GM18868 (cell line): ENCODE measurements at regions not wholly inside any gene's neighbourhood (a gene's known extent, or its start where the extent isn't known, plus 50 kb on each side); places are given as distances from the start of the nearest gene placed in this dataset.
"Not testable (repeated sequence)": the region's sequence is repeated elsewhere in the genome, so short reads cannot be mapped to it uniquely, and the experiment has no call there.

Source experiments
- ATAC-seq: cut with Tn5 transposase; IDR thresholded peaks from one replicate; pipeline ENCODE4 v1.9.1; 2021; ENCODE audit warnings: mild to moderate bottlenecking, moderate library complexity; ENCODE audit not compliant: unreplicated experiment

DNA sequence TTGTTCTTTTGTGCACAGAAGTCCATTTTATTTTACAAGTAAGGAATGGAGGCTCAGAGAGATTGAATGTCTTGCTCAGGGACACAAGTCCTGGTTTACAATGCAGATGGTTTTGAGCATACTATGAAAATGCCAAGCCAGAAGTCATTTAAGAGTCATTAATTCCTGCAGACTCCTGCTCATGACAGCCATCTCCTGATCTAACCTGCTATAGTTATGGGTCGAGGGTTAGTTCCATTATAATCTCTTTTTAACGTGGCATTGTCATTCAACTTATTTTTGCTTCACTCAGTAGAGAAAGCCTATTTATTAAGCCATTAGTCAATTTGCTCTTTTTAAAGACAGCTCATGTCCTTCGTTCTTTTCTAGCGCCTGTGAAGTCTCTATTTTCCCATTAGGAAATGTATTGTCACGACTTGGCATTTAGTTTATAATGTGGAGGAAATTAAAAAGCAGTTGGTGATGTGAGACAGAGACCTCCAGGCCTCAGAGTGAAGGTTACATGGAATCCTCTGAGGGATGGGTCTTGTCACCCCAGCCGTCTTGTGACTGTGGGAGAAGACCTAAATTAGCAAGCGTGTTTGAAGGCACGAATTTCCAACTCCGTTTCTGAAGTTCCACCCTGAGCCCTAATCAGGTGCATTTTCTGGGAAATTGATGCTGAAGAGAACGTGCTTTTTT, 84.1 kb downstream of the ACTBL2 start:
- no peak for ATAC-seq

DNA sequence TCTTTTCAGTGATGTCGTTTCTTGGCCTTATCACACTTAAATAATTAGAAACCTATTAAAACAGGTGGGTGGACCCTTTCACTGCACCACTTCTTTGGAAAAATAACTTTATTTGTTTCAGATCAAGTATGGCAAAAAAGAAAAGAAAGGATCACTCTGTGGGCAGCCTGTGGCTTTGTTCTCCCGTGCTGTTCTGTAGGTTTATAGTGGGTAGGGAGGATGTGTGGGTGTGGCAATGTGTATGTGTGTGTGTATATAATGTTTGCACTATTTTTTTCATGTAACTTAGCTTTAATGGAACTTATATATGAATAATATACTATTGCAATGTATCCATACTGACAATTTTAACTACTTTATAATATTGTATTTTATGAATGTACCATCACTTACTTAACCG, 85.9 kb downstream of the ACTBL2 start:
- ATAC-seq: no peak

DNA sequence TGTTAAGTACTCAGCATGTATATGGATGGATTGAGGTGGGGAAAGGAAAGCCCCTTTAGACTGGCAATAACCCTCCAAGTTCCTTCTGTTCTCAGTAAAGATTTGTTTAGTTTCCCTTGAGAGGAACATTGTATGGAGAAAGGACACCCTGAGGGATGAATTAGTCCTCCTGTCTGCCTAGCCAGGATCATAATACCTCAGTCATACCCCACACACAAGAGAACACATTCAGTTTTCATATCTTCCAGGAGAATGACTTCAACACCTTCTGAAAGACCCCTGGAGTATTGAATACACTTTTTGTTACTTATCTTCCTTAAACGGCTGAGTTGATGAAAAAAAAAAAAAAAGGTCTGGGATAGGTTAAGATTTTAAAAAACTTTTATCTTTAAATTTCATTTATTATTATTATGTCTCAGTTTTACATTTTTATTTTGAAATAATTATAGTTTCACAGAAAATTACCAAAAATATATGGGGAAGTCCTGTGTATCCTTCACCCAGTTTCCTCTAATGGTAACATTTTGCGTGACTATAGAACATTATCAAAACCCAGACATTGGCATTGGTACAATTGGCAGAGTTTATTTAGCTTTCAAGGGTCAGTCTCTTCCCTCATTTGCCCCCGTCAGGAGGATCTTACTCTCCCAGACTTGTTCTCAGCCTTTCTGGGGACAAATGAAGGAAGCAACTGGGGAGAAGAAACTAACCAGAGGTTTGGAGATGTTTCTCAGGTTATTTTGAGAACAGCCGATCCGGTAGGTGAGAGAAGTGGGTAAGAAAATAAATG, 88.0 kb downstream of the ACTBL2 start:
- ATAC-seq: no peak

DNA sequence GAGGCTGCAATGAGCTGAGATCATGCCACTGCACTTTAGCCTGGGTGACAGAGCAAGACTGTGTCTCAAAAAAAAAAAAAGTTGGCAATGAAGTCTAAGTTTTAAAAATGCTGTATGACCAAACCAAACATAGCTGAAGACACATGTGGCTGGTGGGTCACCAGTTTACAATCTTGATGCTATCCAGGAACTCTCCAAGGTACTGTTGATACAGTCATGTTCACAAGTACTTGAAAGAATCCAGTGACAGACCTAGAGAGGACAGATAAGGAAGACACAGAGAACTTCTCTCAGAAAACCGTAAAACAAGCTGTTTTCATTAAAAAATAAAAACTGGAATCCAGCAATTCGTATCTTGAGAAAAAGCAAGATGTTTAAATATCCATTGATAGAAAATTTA, 95.7 kb downstream of the ACTBL2 start:
- no peak for ATAC-seq

DNA sequence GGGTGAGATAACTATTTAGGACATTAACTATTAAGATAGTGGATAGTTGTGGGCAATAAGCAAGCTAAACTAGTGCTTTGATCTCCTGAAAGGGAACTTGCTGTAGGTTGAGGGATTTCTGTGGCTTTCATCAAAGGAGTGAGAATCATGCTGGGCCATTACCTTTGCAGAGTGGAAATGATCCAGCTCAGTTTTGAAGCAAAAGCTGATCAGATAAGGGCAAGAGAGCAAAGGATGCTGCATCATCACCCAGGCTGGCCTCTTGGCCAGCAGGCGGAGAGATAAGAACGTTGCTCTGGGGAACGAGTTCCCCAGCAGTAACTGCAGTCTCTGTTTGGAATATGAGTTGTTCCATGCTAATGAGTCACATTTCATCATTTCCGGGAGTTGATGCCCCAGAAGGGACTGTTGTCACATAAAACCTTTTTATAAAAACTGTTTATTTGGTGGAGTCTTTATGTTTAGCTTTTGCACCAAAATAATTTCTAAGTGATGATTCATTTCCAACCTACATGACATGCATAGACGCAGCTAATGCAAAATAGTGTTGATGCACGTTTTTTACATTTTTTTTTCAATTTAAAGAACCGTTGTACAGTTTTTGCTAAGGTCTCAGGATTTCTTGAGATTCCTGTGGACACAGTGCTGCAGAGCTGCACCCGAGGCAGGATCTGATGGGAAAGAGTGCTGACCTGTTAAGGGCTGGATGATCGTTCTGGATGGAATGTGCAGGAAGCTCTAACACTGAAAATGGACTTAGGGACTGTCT, 99.3 kb downstream of the ACTBL2 start:
- ATAC-seq: no peak

DNA sequence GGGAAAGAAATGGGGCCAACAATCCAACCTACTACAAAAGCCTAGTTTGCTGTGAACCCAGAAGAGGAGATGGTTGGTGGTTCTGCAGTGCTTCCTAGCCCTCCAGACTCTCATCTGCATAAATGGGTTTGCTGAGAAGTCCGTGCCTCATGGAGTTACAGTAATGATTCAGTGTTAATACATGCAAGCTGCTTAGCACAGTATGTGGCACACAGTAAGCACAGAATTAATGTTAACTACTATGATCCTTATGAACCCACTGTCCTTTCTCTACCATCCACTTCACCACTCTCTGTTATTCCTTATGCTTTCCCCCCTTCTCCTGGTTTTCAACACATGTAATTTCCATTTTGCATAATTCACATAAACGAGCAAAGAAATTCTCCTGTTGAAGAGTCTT, 100.0 kb downstream of the ACTBL2 start:
- no peak for ATAC-seq

DNA sequence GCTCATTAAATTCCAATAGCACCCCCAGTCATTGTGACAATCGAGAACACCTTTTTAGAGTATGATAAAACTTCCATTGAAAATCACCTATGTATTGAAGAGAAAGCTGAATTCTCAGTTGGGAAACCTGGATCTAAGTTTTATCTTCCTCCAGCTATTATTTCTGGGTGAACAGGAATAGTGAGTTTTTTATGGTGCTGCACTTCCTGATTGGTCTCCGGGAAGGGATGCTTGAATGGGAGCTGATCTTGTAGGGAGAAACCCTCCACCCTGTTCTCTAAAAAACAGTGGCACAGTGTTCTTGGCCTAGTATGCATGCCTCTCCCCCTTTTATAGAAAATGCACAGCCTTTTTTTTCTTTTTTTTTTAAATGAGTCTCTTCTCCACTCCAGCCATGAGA, 112.2 kb downstream of the ACTBL2 start:
- ATAC-seq: no peak

DNA sequence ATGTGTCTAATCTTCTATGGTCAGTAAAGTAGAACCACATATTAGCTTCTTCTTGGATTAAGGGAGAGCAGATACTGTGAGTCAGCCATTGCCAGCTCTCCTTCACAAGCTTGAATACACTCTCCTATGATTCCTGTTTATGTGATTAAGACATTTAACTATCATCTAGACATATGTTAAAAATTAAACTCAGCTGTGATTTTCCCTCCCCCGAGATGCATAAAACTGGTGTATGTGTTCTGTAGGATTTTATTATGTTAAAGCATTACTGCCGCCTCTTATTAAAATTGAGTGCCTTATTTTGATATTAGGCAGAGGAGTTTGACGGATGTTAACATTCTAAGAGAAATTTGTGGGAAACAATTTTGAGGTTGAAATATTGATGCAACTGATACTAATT, 114.6 kb downstream of the ACTBL2 start:
- ATAC-seq: no peak

DNA sequence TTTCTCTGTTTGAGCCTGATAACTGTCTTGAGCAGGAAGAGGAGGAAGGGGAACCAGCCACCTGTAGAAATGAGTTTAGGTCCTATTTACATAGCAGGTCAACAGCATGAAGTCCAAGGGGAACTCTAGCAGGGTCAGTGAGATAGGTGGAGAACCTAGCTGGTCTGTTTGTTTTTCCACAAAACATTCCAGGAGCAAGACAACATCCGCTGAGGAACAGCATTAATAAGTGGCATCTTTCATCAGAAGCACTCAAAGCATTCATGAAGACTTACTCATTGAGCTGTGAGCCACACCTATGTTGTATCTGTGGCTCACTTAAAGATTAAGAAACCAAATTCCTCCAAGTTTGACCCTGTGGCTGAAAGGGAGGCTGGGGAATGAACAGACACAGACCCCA, 115.9 kb downstream of the ACTBL2 start:
- ATAC-seq: no peak

DNA sequence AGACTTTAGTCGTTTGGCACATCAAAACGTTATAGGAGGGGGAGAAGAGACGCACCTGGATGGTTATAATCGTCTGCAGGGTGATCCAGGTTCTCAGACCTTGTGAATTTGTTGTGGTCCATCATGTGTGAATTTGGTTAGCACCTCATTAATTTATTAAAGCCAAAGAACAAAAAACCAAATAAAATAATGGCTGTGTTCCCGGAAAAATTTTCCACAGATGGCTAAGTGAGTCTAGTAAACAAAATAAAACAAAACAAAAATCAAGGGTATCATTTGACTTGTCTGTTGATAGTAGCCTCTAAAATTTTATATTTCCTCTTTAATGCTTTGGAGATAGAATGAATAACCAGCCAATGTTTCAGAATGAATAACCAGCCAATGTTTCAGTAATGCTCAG, 119.7 kb downstream of the ACTBL2 start:
- no peak for ATAC-seq

DNA sequence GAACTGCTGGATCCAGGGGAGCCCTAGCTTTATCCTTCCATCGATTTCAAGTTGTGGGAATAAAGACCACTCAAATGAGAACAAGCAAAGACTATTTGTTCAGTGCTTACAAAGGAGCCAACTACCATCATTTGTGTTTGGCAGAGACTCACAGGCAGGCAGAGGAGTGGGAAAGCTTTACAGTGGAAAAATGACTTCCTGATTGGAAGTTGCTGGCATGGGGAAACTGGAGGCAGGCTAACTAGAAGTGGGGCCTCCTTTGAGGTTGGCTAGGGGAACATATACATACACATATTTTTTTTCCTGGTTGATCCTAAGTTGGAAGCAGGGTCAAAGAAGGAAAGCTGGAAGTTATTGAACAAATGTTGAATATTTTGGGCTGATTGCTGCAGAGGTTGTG, 121.7 kb downstream of the ACTBL2 start:
- ATAC-seq: no peak

DNA sequence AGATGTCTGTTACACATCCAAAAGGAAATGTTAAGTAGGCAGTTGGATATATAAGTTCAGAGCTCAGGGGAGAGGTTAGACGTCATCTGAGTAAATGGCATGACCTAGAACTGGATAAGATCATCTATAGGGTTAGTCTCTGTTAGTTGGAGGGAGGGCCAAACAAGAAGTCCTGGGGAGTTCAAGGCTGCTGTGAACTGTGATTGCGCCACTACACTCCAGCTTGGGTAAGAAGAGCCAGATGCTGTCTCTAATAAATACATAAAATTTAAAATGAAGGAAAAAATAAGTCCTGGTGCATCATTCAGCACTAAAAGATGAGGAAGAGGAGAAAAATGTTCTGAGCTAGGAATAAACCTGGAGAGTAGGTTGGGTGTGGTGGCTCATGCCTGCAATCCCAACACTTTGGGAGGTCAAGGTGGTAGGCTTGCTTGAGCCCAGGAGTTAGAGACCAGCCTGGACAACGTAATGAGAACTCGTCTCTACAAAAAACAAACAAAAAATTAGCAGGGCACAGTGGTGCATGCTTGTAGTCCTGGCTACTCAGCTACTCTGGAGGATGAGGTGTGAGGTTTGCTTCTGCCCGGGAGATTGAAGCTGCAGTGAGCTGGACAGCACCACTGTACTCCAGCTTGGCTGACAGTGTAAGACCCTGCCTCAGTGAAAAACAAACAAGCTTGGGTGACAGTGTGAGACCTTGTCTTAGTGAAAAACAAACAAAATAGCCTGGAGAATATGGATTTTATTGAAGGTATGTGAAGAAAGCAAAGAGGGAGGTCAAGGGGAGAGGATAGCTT, 123.6 kb downstream of the ACTBL2 start:
- ATAC-seq: no peak

DNA sequence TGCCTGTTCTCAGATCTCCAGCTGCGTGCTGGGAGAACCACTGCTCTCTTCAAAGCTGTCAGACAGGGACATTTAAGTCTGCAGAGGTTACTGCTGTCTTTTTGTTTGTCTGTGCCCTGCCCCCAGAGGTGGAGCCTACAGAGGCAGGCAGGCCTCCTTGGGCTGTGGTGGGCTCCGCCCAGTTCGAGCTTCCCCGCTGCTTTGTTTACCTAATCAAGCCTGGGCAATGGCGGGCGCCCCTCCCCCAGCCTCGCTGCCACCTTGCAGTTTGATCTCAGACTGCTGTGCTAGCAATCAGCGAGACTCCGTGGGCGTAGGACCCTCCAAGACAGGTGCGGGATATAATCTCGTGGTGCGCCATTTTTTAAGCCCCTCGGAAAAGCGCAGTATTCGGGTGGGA, 125.8 kb downstream of the ACTBL2 start:
- ATAC-seq: not testable (repeated sequence)

DNA sequence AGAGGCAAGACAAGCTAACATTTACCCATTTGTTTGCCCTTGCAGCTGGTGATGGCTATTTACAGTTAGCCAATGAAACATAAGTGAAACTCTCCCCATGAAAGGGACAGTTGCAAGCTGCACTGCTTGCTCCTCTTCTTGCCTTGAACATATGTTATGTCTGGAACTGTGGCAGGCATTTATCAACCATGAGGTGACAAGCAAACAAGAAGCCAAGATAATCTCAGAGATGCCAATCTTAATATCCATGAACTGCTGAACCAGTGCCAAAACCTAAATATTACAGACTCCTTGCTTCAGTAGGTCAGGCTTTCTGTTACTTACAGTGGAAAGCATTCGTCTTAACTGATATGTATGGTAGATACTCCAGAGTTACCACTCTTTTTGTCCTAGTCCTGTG, 133.4 kb downstream of the ACTBL2 start:
- ATAC-seq: no peak

DNA sequence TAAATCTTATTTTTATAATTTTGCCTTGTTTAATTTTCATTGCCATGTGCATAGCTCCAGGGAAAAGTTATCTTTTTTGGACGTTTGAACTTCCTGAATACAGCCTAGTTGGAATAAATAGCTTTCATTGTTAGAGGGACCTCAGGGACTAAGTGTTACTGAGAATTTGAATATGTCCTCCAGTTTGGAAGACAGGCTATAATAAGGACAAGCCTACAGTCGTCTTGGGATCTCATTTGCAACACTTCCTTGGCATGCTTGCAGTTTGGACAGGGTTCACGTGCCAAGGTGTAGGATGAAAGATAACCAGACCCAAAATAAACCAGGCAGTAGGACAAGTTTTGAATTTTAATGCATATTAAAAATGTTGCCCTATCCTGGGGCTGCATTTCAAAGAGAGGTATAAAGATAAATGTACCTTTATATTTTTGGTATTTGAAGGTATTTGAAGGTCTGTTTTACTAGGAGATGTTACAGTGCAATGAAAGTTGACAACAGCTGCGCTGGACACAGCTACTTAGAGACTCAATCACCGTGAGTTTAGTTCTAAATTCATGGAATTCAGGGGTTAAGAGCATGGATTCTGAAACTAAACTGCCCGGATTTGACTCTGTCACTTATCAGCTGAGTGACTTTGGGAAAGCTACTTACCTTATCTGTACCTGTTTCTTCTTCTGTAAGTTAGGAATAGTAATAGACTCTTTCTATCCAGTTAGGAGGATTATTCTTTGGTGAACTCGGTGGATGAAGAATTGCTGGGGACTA, 134.1 kb downstream of the ACTBL2 start:
- ATAC-seq: no peak

DNA sequence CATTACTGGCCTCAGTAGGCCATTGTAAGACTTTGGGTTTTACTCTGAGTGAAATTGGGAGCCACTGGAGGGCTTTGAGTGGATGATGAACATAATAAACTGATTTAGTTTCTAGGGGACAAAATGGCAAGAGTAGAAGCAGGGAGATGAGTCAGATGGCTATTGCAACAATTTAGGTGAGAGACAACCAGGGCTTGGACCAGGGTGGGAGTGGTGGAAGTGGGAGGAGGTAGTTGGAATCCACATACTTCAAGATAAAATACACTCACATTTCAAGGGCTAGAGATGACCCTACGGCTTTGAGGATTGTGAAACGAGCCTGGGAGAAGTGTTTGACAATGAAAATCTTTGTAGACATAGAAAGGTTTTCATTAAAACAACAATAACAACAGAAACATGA, 136.3 kb downstream of the ACTBL2 start:
- ATAC-seq: no peak

DNA sequence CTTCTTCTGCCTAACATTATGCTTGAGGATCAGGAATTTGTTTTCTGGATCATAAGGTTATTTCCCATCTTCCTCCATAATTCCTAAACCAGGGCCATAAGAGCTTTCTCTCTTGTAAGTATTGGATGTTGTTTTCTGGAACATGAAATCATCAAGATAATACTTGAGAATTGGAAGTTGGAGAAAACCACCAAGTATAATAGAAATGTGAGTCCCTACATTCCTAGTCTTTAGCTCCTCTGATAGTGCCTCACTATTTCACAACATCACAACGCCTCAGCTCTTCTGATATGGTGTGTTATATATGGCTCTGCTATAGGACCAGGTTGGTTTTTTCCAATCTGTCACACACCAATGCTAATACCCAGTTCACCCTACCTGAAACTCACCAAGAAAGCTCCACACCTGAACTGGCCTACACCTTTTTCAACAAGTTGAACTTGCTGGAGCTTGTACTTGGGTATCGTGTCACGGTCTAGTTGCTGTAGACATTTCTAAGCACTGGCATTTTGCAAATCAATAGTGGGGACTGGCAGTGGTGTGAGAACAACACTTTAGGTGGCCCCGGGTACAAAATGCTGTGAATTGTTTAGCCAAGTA, 141.1 kb downstream of the ACTBL2 start:
- ATAC-seq: no peak

DNA sequence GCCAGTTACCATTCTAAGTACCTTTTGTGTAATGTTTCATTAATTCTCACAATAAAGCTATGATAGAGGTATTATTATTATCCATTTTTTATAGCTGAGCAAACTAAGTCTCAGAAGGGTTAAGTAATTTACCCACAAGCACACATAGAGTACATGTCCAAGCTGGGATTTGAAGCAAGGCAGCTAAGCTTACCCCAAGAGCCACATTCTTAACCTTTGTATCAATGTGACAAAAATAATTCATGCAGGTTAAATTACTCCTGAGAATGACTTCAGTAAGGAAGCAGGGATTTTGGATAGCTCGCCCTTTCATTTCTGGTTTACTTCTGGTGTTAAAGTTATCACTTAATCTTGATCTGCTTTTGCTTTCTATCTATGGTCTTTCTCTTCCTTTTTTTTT, 141.9 kb downstream of the ACTBL2 start:
- ATAC-seq: no peak

DNA sequence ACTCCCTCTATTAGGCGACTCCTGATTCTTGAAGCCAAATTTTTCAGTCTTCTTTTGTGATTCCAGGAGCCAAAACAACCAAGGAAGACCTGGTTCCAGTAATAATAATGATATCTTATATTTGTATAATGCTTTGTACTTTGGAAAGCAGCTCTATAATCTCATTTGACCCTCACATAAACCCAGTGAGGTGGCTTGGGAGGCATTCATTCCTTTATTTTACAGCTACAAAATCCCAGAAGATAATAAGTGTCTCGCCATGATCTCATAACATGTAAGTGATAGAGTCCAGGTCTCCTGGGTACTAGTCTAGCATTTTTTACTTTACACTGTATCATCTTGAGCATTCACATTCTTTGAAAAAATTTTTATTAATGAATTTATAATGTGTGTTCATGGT, 143.1 kb downstream of the ACTBL2 start:
- ATAC-seq: no peak

DNA sequence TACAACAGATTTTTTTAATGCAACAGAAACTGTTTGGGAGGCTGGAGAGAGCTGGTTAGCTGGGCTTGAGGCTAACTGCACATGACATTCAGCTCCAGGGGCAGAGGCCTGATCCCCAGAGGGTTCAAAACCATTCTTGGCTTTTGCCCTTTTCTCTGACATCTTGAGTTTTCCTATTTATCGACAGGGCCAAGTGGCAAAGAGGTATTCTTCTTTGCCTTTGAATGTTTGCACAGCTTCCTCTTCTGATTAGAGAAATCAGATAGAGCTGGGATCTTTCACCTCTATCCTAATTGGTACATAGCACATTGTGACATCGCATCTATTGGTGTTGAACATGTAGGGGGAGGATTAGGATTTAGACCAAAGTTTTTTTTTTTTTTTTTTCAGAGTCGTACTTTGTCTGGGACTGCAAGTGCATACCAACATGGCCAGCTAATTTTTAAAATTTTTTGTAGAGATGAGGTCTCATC, 143.7 kb downstream of the ACTBL2 start:
- no peak for ATAC-seq
